ENCODE measurements at regions not wholly inside any gene's neighbourhood (a gene's known extent, or its start where the extent isn't known, plus 50 kb on each side); places are given as distances from the start of the nearest gene placed in this dataset.

GRCh38 chr6:78302411-78302810 lies 564.9 kb upstream of the IRAK1BP1 start:
- no peak overlapping the region for H3K4me3 ChIP-seq (replicated peaks; ENCODE audit: insufficient read depth, low read length)
- TF ChIP-seq SPI1 (IDR thresholded peaks at IDR 0.05; ENCODE audit: borderline replicate concordance, low read depth) (no peak), GABPA (IDR thresholded peaks at IDR 0.05; ENCODE audit: low read depth) (no peak), REST (IDR thresholded peaks at IDR 0.05; ENCODE audit: insufficient replicate concordance, low read depth) (no peak), CTCF (IDR thresholded peaks at IDR 0.05; ENCODE audit: insufficient read depth, low read length) (no peak), POLR2AphosphoS5 (IDR thresholded peaks at IDR 0.05; ENCODE audit: low read depth) (no peak)
- no peak overlapping the region for H3K27ac ChIP-seq (replicated peaks)
- no peak for DNase-seq (ENCODE audit: low read depth in 1 of 2, low spot score in 1 of 2)
- H3K27me3 ChIP-seq (ENCODE audit: insufficient read depth, poor library complexity, severe bottlenecking), result no peaks in the 10 kb centered on the region

- DNase-seq (ENCODE audit: low read depth in 1 of 2, low spot score in 1 of 2), result no peak
- H3K27me3 ChIP-seq (ENCODE audit: insufficient read depth, poor library complexity, severe bottlenecking), result no peaks in the 10 kb centered on the region
- H3K4me3 ChIP-seq (replicated peaks; ENCODE audit: insufficient read depth, low read length), result no peak overlapping the region
- no peak for TF ChIP-seq SPI1 (IDR thresholded peaks at IDR 0.05; ENCODE audit: borderline replicate concordance, low read depth)
- no peak for TF ChIP-seq CTCF (IDR thresholded peaks at IDR 0.05; ENCODE audit: insufficient read depth, low read length)
- TF ChIP-seq REST (IDR thresholded peaks at IDR 0.05; ENCODE audit: insufficient replicate concordance, low read depth), result no peak
- TF ChIP-seq POLR2AphosphoS5 (IDR thresholded peaks at IDR 0.05; ENCODE audit: low read depth), result no peak
- no peak for TF ChIP-seq GABPA (IDR thresholded peaks at IDR 0.05; ENCODE audit: low read depth)
- no peak overlapping the region for H3K27ac ChIP-seq (replicated peaks)
Observed at GRCh38 chr6:78308025-78308424, 559.3 kb upstream of the IRAK1BP1 start.

GRCh38 chr6:78322068-78322845 lies 545.1 kb upstream of the IRAK1BP1 start:
- no peak overlapping the region for H3K27ac ChIP-seq (replicated peaks)
- no peak overlapping the region for H3K4me3 ChIP-seq (replicated peaks; ENCODE audit: insufficient read depth, low read length)
- TF ChIP-seq GABPA (IDR thresholded peaks at IDR 0.05; ENCODE audit: low read depth) (no peak), SPI1 (IDR thresholded peaks at IDR 0.05; ENCODE audit: borderline replicate concordance, low read depth) (no peak), POLR2AphosphoS5 (IDR thresholded peaks at IDR 0.05; ENCODE audit: low read depth) (no peak), CTCF (IDR thresholded peaks at IDR 0.05; ENCODE audit: insufficient read depth, low read length) (no peak), REST (IDR thresholded peaks at IDR 0.05; ENCODE audit: insufficient replicate concordance, low read depth) (no peak)
- DNase-seq (ENCODE audit: low read depth in 1 of 2, low spot score in 1 of 2), result no peak
- H3K27me3 ChIP-seq (ENCODE audit: insufficient read depth, poor library complexity, severe bottlenecking), result no peaks in the 10 kb centered on the region
